PC-3 (cell line): ENCODE measurements at regions not wholly inside any gene's neighbourhood (a gene's known extent, or its start where the extent isn't known, plus 50 kb on each side); places are given as distances from the start of the nearest gene placed in this dataset.
"Not testable (repeated sequence)": the region's sequence is repeated elsewhere in the genome, so short reads cannot be mapped to it uniquely, and the experiment has no call there.

Experiments used
- CTCF ChIP-seq: fragments of 300-600 bp; sonication (generic); conservative IDR thresholded peaks from 2 replicates; pipeline ENCODE4 v1.5.1; 2017; ENCODE audit warnings: antibody characterized with exemption, low read depth, mild to moderate bottlenecking, low read length
- EZH2 ChIP-seq: fragments of 300-600 bp; sonication (generic); IDR thresholded peaks from one replicate; pipeline ENCODE4 v1.6.1; 2017; ENCODE audit warnings: antibody characterized with exemption, mild to moderate bottlenecking, low read length; ENCODE audit not compliant: unreplicated experiment
- EZH2phosphoT487 ChIP-seq: fragments of 300-600 bp; sonication (generic); IDR thresholded peaks from 2 replicates; pipeline ENCODE4 v1.6.1; 2018; ENCODE audit warnings: mild to moderate bottlenecking, antibody characterized with exemption, low read length, borderline replicate concordance

- not testable (repeated sequence) for TF ChIP-seq CTCF, EZH2, EZH2phosphoT487
Observed at GRCh38 chr14:95769431-95769830, 55.5 kb upstream of the TCL1A start.
